Upper lobe of left lung (tissue), 6 donors: ENCODE measurements at regions not wholly inside any gene's neighbourhood (a gene's known extent, or its start where the extent isn't known, plus 50 kb on each side); places are given as distances from the start of the nearest gene placed in this dataset.

Experiments
- ATAC-seq, 2 donors: fragments of 200-7000 bp; cut with Tn5 transposase; one replicate each; pipeline ENCODE4 v1.9.1; 2022; ENCODE audit warnings: mild to moderate bottlenecking in 2 of 2, moderate library complexity in 2 of 2; ENCODE audit not compliant: low FRiP score in 2 of 2
- DNase-seq, 2 donors: peaks; one replicate each; pipeline ENCODE4 v3.0.0-alpha.2; 2019 to 2020
- H3K27ac ChIP-seq, 4 donors: fragments of 200-600 bp; sonication (generic); one replicate each; pipeline ENCODE4 v1.5.1; 2016 to 2019
- H3K27me3 ChIP-seq, 4 donors: fragments of 200-600 bp; sonication (generic); one replicate each; pipeline ENCODE4 v1.5.1; 2017 to 2019
- H3K36me3 ChIP-seq, 4 donors: fragments of 200-600 bp; sonication (generic); one replicate each; pipeline ENCODE4 v1.5.1; 2016 to 2019
- H3K4me1 ChIP-seq, 4 donors: fragments of 200-600 bp; sonication (generic); one replicate each; pipeline ENCODE4 v1.5.1; 2018 to 2019
- H3K4me3 ChIP-seq, 4 donors: fragments of 200-600 bp; sonication (generic); one replicate each; pipeline ENCODE4 v1.5.1; 2017 to 2019; ENCODE audit warnings: mild to moderate bottlenecking in 2 of 4, moderate library complexity in 1 of 4
- H3K9me3 ChIP-seq, 4 donors: fragments of 200-600 bp; sonication (generic); one replicate each; pipeline ENCODE4 v1.5.1; 2018 to 2019
- EP300 ChIP-seq, 4 donors: sonication (generic); formaldehyde crosslinking; IDR thresholded peaks; one replicate each; pipeline ENCODE4 v1.5.1; 2017; ENCODE audit warnings: antibody characterized with exemption in 4 of 4, control low read depth in 2 of 4
- POLR2A ChIP-seq, 4 donors: fragments of 450-650 bp; IDR thresholded peaks; one replicate each; pipeline ENCODE4 v1.5.1; 2016 to 2017; ENCODE audit warnings: antibody characterized with exemption in 4 of 4, mild to moderate bottlenecking in 2 of 4
- POLR2AphosphoS5 ChIP-seq, 2 donors: sonication (generic); formaldehyde crosslinking; IDR thresholded peaks; one replicate each; pipeline ENCODE4 v1.5.1; 2017; ENCODE audit warnings: antibody characterized with exemption in 2 of 2
- WGBS, 2 donors: methylation state at CpG; one replicate each; pipeline ENCODE4 v1.1.5; 2017 to 2018; 5-methylcytosine and 5-hydroxymethylcytosine counted together
- TF ChIP-seq, protein P1 (sequence below), 6 experiments: fragments of 450-650 bp in 4 of 6; fragments of 200-600 bp in 2 of 6; sonication (generic) in 2 of 6; IDR thresholded peaks; one replicate each; pipeline ENCODE4 v1.5.1; 2016 to 2019; ENCODE audit warnings: antibody characterized with exemption in 6 of 6
- donor health status: DM: no; HTN: no; CAD: no; lungs with moderate emphysema.
- donor health status: DM: no; HTN: yes; CAD: no; lungs with severe emphysema.

DNA sequence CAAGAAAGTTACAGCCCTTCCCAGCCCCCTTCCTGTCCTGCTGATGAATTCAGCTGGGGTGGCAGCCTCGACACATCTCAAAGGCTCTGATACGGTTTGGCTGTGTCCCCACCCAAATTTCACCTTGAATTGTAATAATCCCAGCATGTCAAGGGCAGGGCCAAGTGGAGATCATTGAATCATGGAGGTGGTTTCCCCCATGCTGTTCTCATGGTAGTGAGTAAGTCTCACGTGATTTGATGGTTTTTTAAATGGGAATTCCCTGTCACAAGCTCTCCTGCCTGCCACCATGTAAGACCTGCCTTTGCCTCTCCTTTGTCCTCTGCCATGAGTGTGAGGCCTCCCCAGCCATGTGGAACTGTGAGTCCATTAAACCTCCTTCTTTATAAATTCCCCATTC lies 163.2 kb upstream of the FOXF1 start:
- Histone ChIP-seq H3K4me1 (peaks cover 0 to 24% (median 17%) of the 10 kb centered on the region in 4 donors), H3K27ac (no peak overlapping the region), H3K9me3 (no peaks in the 10 kb centered on the region), H3K36me3 (no peaks in the 10 kb centered on the region), H3K27me3 (no peaks in the 10 kb centered on the region), H3K4me3 (no peak overlapping the region)
- WGBS, 2 donors: 59 to 75% methylated on average over 2 to 3 of the region's 3 CpGs
- DNase-seq (no peak), ATAC-seq (no peak)
- TF ChIP-seq POLR2AphosphoS5 (IDR thresholded peaks at IDR 0.05): no peak
- TF ChIP-seq EP300 (IDR thresholded peaks at IDR 0.05): no peak
- TF ChIP-seq, protein P1, sequence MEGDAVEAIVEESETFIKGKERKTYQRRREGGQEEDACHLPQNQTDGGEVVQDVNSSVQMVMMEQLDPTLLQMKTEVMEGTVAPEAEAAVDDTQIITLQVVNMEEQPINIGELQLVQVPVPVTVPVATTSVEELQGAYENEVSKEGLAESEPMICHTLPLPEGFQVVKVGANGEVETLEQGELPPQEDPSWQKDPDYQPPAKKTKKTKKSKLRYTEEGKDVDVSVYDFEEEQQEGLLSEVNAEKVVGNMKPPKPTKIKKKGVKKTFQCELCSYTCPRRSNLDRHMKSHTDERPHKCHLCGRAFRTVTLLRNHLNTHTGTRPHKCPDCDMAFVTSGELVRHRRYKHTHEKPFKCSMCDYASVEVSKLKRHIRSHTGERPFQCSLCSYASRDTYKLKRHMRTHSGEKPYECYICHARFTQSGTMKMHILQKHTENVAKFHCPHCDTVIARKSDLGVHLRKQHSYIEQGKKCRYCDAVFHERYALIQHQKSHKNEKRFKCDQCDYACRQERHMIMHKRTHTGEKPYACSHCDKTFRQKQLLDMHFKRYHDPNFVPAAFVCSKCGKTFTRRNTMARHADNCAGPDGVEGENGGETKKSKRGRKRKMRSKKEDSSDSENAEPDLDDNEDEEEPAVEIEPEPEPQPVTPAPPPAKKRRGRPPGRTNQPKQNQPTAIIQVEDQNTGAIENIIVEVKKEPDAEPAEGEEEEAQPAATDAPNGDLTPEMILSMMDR (IDR thresholded peaks at IDR 0.05): no peak
- no peak for TF ChIP-seq POLR2A (IDR thresholded peaks at IDR 0.05)

DNA sequence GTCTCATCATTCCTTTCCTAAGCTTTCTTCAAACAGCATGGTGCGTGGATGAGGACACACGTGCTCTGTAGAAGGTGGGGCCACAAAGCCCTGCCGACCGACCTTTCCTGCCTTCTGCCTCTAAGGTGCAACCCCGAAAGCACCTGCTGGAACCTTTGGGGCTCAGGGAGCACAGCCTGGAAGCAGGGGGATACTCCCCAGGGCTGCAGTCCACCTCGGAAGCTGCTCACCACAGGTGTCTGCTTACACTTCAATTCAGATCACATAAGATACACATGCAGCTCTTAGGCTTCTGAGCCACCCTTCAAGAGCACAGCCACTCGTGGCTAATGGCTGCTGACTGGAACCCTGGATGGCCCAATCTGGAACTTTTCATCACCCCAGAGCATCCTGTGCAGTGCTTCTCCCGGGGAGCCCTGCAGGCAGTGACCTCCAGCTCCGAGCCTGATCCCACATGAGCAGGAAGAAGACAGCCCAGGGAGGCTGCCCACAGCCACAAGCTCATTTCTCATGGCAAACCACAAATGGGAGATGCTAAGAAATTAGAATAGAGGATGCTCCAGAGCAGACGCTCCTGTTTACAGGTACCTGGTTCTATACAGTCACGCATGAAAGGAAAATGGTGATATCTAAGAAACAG lies 162.3 kb upstream of the FOXF1 start:
- no peak for ATAC-seq
- Histone ChIP-seq H3K4me3 (no peak overlapping the region), H3K27me3 (no peaks in the 10 kb centered on the region), H3K4me1 (peaks cover 0 to 19% (median 17%) of the 10 kb centered on the region in 4 donors), H3K36me3 (no peaks in the 10 kb centered on the region), H3K9me3 (no peaks in the 10 kb centered on the region), H3K27ac (no peak overlapping the region)
- no peak for DNase-seq
- TF ChIP-seq POLR2AphosphoS5 (IDR thresholded peaks at IDR 0.05) (no peak), POLR2A (IDR thresholded peaks at IDR 0.05) (no peak), EP300 (IDR thresholded peaks at IDR 0.05) (no peak)
- TF ChIP-seq, protein P1 (IDR thresholded peaks at IDR 0.05): no peak
- WGBS, 2 donors: 75 to 82% methylated on average over 9 to 10 of the region's 11 CpGs

DNA sequence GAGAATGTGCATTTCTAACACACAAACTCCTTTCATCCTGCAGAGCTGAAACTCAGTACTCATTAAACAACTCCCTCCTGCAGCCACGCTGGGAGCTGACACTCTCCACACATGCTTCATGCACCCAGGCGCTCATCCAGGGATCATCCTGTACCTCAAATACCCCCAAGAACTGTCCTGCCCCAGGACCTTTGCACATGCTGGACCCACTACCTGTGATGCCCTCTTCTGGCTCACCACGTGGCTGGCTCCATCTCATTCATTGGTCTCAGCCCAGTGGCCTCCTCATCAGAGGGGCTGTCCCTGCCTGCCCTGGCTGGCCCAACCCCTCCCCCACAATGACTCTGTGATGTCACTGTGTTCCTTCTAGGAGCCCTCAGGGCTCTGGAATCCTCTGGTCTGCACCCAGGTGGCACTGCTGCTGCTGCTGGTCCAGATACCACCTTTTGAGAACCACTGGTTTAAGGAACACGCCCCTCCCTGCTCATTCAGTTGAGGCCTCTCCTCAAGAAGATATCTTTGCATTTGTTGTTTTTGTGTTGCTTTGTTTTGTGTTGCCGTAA lies 160.9 kb upstream of the FOXF1 start:
- H3K27ac ChIP-seq: no peak overlapping the region
- no peaks in the 10 kb centered on the region for H3K36me3 ChIP-seq
- H3K4me3 ChIP-seq: no peak overlapping the region
- DNase-seq (no peak), ATAC-seq (no peak)
- no peaks in the 10 kb centered on the region for H3K9me3 ChIP-seq
- no peak for TF ChIP-seq POLR2A (IDR thresholded peaks at IDR 0.05)
- TF ChIP-seq EP300 (IDR thresholded peaks at IDR 0.05): no peak
- TF ChIP-seq, protein P1 (IDR thresholded peaks at IDR 0.05): no peak
- no peak for TF ChIP-seq POLR2AphosphoS5 (IDR thresholded peaks at IDR 0.05)
- H3K4me1 ChIP-seq: peaks cover 0 to 13% (median 11%) of the 10 kb centered on the region in 4 donors
- H3K27me3 ChIP-seq: no peaks in the 10 kb centered on the region
- 76 to 77% methylated on average over 5 of the region's 5 CpGs for WGBS, 2 donors

DNA sequence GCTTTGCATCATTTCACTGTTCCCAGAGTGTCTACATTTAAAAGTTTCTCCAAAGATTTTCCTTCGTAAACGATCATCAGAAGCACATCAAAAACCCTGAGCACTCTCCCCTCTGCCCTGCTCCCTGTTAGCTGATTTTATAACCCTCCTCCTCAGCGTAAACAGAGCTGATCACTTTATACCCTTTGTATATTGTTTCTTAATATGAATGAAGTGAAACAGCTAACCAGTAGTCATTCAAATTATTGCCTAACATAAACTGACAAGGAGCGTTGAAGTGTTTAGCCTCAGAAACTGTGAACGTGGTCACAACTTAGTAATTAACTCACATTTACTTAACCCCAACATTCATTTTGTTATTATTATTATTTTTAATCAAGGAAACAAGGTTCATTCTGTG lies 160.0 kb upstream of the FOXF1 start:
- TF ChIP-seq POLR2AphosphoS5 (IDR thresholded peaks at IDR 0.05) (no peak), POLR2A (IDR thresholded peaks at IDR 0.05) (no peak), EP300 (IDR thresholded peaks at IDR 0.05) (no peak)
- TF ChIP-seq, protein P1 (IDR thresholded peaks at IDR 0.05): no peak
- H3K4me3 ChIP-seq: no peak overlapping the region
- H3K27me3 ChIP-seq: no peaks in the 10 kb centered on the region
- DNase-seq (no peak), ATAC-seq (no peak)
- H3K4me1 ChIP-seq: peaks cover 0 to 15% (median 9%) of the 10 kb centered on the region in 4 donors
- peak overlapping the region in 3 of 4 donors; percentile 35 to 83 (median 74) for H3K27ac ChIP-seq
- 42 to 62% methylated on average over 5 of the region's 5 CpGs for WGBS, 2 donors
- no peaks in the 10 kb centered on the region for H3K36me3 ChIP-seq
- H3K9me3 ChIP-seq: no peaks in the 10 kb centered on the region
